ENCODE measurements at regions not wholly inside any gene's neighbourhood (a gene's known extent, or its start where the extent isn't known, plus 50 kb on each side); places are given as distances from the start of the nearest gene placed in this dataset.
"Not testable (repeated sequence)": the region's sequence is repeated elsewhere in the genome, so short reads cannot be mapped to it uniquely, and the experiment has no call there.

- Mint-ChIP-seq H3K9me3 (peaks cover 0 to 2% (median 0%) of the 10 kb centered on the region in 7 donors), H3K36me3 (no peaks in the 10 kb centered on the region), H3K27ac (no peak overlapping the region), H3K27me3 (no peaks in the 10 kb centered on the region), H3K4me1 (no peaks in the 10 kb centered on the region), H3K4me3 (no peak overlapping the region)
- DNase-seq, result no peak
- no peak for ATAC-seq (ENCODE audit: low read depth in 2 of 2)
Measured at GRCh38 chr13:105719859-105720258, 815.6 kb downstream of the EFNB2 start.

GRCh38 chr13:105709181-105709580 lies 826.3 kb downstream of the EFNB2 start:
- no peak overlapping the region for H3K27ac Mint-ChIP-seq
- no peak overlapping the region for H3K4me3 Mint-ChIP-seq
- peaks cover 0 to 10% (median 0%) of the 10 kb centered on the region in 7 donors for H3K9me3 Mint-ChIP-seq

GRCh38 chr13:105703843-105704242 lies 831.6 kb downstream of the EFNB2 start:
- no peaks in the 10 kb centered on the region for H3K27me3 Mint-ChIP-seq
- no peak overlapping the region for H3K27ac Mint-ChIP-seq
- peaks cover 3 to 18% (median 9%) of the 10 kb centered on the region in 7 donors for H3K9me3 Mint-ChIP-seq
- no peak for DNase-seq
- no peak for ATAC-seq (ENCODE audit: low read depth in 2 of 2)
- no peaks in the 10 kb centered on the region for H3K36me3 Mint-ChIP-seq
- no peak overlapping the region for H3K4me3 Mint-ChIP-seq
- H3K4me1 Mint-ChIP-seq, result no peaks in the 10 kb centered on the region

More at GRCh38 chr13:105709181-105709580, 826.3 kb downstream of the EFNB2 start:
- no peaks in the 10 kb centered on the region for H3K4me1 Mint-ChIP-seq
- ATAC-seq (ENCODE audit: low read depth in 2 of 2), result no peak
- no peaks in the 10 kb centered on the region for H3K27me3 Mint-ChIP-seq
- DNase-seq, result no peak
- H3K36me3 Mint-ChIP-seq, result no peaks in the 10 kb centered on the region

- Mint-ChIP-seq H3K27ac (no peak overlapping the region), H3K4me1 (no peaks in the 10 kb centered on the region), H3K36me3 (no peaks in the 10 kb centered on the region), H3K27me3 (no peaks in the 10 kb centered on the region), H3K9me3 (peaks cover 4 to 15% (median 9%) of the 10 kb centered on the region in 7 donors), H3K4me3 (no peak overlapping the region)
- ATAC-seq (ENCODE audit: low read depth in 2 of 2) (no peak), DNase-seq (no peak)
Measured at GRCh38 chr13:105702441-105702840, 833.0 kb downstream of the EFNB2 start.

GRCh38 chr13:105692769-105693168 lies 842.7 kb downstream of the EFNB2 start:
- ATAC-seq (ENCODE audit: low read depth in 2 of 2) (no peak), DNase-seq (no peak)
- H3K27me3 Mint-ChIP-seq, result no peaks in the 10 kb centered on the region
- peaks cover 0 to 10% (median 2%) of the 10 kb centered on the region in 7 donors for H3K9me3 Mint-ChIP-seq
- H3K27ac Mint-ChIP-seq, result no peak overlapping the region
- no peaks in the 10 kb centered on the region for H3K4me1 Mint-ChIP-seq
- H3K4me3 Mint-ChIP-seq, result no peak overlapping the region
- H3K36me3 Mint-ChIP-seq, result no peaks in the 10 kb centered on the region

GRCh38 chr13:105684216-105684615 lies 851.2 kb downstream of the EFNB2 start:
- no peak for ATAC-seq (ENCODE audit: low read depth in 2 of 2)
- peaks cover 0 to 4% (median 0%) of the 10 kb centered on the region in 7 donors for H3K9me3 Mint-ChIP-seq
- no peaks in the 10 kb centered on the region for H3K27me3 Mint-ChIP-seq
- no peaks in the 10 kb centered on the region for H3K4me1 Mint-ChIP-seq
- no peaks in the 10 kb centered on the region for H3K36me3 Mint-ChIP-seq
- no peak overlapping the region for H3K4me3 Mint-ChIP-seq
- H3K27ac Mint-ChIP-seq, result no peak overlapping the region
- DNase-seq, result no peak

- Mint-ChIP-seq H3K9me3 (peaks cover 0 to 8% (median 0%) of the 10 kb centered on the region in 7 donors), H3K36me3 (no peaks in the 10 kb centered on the region), H3K4me1 (no peaks in the 10 kb centered on the region), H3K27me3 (no peaks in the 10 kb centered on the region), H3K4me3 (no peak overlapping the region), H3K27ac (no peak overlapping the region)
- DNase-seq, result no peak
- no peak for ATAC-seq (ENCODE audit: low read depth in 2 of 2)
Measured at GRCh38 chr13:105679838-105680237, 855.6 kb downstream of the EFNB2 start.

GRCh38 chr13:105678072-105678471 lies 857.4 kb downstream of the EFNB2 start:
- no peak for ATAC-seq (ENCODE audit: low read depth in 2 of 2)
- no peaks in the 10 kb centered on the region for H3K27me3 Mint-ChIP-seq
- DNase-seq, result no peak
- no peaks in the 10 kb centered on the region for H3K4me1 Mint-ChIP-seq
- H3K9me3 Mint-ChIP-seq, result peaks cover 0 to 8% (median 0%) of the 10 kb centered on the region in 7 donors
- no peak overlapping the region for H3K4me3 Mint-ChIP-seq
- no peak overlapping the region for H3K27ac Mint-ChIP-seq
- no peaks in the 10 kb centered on the region for H3K36me3 Mint-ChIP-seq

GRCh38 chr13:105672881-105673280 lies 862.6 kb downstream of the EFNB2 start:
- no peak for ATAC-seq (ENCODE audit: low read depth in 2 of 2)
- Mint-ChIP-seq H3K4me3 (no peak overlapping the region), H3K4me1 (no peaks in the 10 kb centered on the region), H3K9me3 (peaks cover 0 to 14% (median 0%) of the 10 kb centered on the region in 7 donors), H3K36me3 (no peaks in the 10 kb centered on the region), H3K27me3 (no peaks in the 10 kb centered on the region), H3K27ac (no peak overlapping the region)
- no peak for DNase-seq

- not testable (repeated sequence) for H3K27ac Mint-ChIP-seq; DNase-seq; ATAC-seq (ENCODE audit: low read depth in 2 of 2); H3K4me1 Mint-ChIP-seq; H3K36me3 Mint-ChIP-seq; H3K27me3 Mint-ChIP-seq; H3K4me3 Mint-ChIP-seq
- peaks cover 0 to 14% (median 3%) of the 10 kb centered on the region in 7 donors for H3K9me3 Mint-ChIP-seq
Measured at GRCh38 chr13:105671131-105671530, 864.3 kb downstream of the EFNB2 start.

- Mint-ChIP-seq H3K36me3 (no peaks in the 10 kb centered on the region), H3K27me3 (no peaks in the 10 kb centered on the region), H3K4me3 (no peak overlapping the region), H3K4me1 (no peaks in the 10 kb centered on the region), H3K27ac (no peak overlapping the region), H3K9me3 (peaks cover 0 to 12% (median 3%) of the 10 kb centered on the region in 7 donors)
- ATAC-seq (ENCODE audit: low read depth in 2 of 2) (no peak), DNase-seq (no peak)
Measured at GRCh38 chr13:105670179-105670990, 865.1 kb downstream of the EFNB2 start.

GRCh38 chr13:105665284-105665683 lies 870.2 kb downstream of the EFNB2 start:
- Mint-ChIP-seq H3K4me1 (no peaks in the 10 kb centered on the region), H3K9me3 (peaks cover 0 to 8% (median 3%) of the 10 kb centered on the region in 7 donors), H3K36me3 (no peaks in the 10 kb centered on the region), H3K4me3 (no peak overlapping the region), H3K27me3 (no peaks in the 10 kb centered on the region), H3K27ac (no peak overlapping the region)
- ATAC-seq (ENCODE audit: low read depth in 2 of 2) (no peak), DNase-seq (no peak)

- ATAC-seq (ENCODE audit: low read depth in 2 of 2) (no peak), DNase-seq (no peak)
- H3K27ac Mint-ChIP-seq, result no peak overlapping the region
- no peaks in the 10 kb centered on the region for H3K4me1 Mint-ChIP-seq
- no peaks in the 10 kb centered on the region for H3K36me3 Mint-ChIP-seq
- no peak overlapping the region for H3K4me3 Mint-ChIP-seq
- no peaks in the 10 kb centered on the region for H3K27me3 Mint-ChIP-seq
- H3K9me3 Mint-ChIP-seq, result peaks cover 0 to 8% (median 3%) of the 10 kb centered on the region in 7 donors
Measured at GRCh38 chr13:105663182-105663581, 872.3 kb downstream of the EFNB2 start.

GRCh38 chr13:105660561-105660960 lies 874.9 kb downstream of the EFNB2 start:
- Mint-ChIP-seq H3K4me1 (no peaks in the 10 kb centered on the region), H3K4me3 (no peak overlapping the region), H3K27me3 (no peaks in the 10 kb centered on the region), H3K27ac (no peak overlapping the region), H3K9me3 (peaks cover 0 to 8% (median 3%) of the 10 kb centered on the region in 7 donors), H3K36me3 (no peaks in the 10 kb centered on the region)
- ATAC-seq (ENCODE audit: low read depth in 2 of 2) (no peak), DNase-seq (no peak)

Measured in naive B cell (primary cell).